ENCODE measurements at regions not wholly inside any gene's neighbourhood (a gene's known extent, or its start where the extent isn't known, plus 50 kb on each side); places are given as distances from the start of the nearest gene placed in this dataset.

DNA sequence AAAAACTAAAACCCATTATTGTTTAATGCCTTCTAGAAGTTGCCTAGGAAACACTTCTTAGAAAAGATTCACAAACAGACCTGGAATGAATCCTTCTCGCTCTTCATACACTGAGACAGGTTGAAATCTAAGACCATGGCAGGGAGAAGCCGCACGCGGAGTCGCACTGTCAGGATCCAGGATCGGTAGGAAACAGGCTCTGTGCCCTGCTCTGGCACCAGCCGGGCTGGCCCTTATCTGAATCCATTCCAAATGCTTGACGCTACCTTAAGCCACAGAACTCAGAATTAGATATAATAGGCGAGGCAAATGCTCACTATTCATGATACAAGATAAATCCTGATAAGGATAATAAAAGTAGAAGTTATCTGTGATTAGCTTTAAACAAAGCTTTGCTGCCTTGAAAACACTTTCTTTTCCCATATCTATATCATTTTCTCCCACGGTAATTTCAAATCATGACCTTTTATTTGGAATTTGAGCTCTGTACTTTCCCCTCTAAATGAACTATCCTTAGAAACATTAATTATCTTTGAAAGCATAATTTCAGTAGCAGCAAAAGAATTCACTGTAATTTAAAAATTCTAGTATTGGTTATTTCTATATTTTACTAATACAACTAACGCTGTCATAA is 385.6 kb downstream of the IRS2 start:
- TF ChIP-seq ZNF274 (IDR thresholded peaks at IDR 0.05; ENCODE audit: low read depth, low read length) (no peak), POLR2AphosphoS5 (IDR thresholded peaks at IDR 0.05; ENCODE audit: low read depth, low read length) (no peak), SP1 (IDR thresholded peaks at IDR 0.05; ENCODE audit: low read depth) (no peak), POLR2A (IDR thresholded peaks at IDR 0.05; ENCODE audit: borderline replicate concordance, extremely low read depth, insufficient read depth, insufficient read length) (no peak), CEBPB (IDR thresholded peaks at IDR 0.05; ENCODE audit: low read depth) (no peak)
- TF ChIP-seq, protein P1, sequence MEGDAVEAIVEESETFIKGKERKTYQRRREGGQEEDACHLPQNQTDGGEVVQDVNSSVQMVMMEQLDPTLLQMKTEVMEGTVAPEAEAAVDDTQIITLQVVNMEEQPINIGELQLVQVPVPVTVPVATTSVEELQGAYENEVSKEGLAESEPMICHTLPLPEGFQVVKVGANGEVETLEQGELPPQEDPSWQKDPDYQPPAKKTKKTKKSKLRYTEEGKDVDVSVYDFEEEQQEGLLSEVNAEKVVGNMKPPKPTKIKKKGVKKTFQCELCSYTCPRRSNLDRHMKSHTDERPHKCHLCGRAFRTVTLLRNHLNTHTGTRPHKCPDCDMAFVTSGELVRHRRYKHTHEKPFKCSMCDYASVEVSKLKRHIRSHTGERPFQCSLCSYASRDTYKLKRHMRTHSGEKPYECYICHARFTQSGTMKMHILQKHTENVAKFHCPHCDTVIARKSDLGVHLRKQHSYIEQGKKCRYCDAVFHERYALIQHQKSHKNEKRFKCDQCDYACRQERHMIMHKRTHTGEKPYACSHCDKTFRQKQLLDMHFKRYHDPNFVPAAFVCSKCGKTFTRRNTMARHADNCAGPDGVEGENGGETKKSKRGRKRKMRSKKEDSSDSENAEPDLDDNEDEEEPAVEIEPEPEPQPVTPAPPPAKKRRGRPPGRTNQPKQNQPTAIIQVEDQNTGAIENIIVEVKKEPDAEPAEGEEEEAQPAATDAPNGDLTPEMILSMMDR (IDR thresholded peaks at IDR 0.05 in 2 of 3, conservative IDR thresholded peaks at IDR 0.05 in 1 of 3; ENCODE audit: borderline replicate concordance in 1 of 3, insufficient read depth in 1 of 3, low read depth in 2 of 3, low read length in 2 of 3): no peak
- TF ChIP-seq, protein P2, sequence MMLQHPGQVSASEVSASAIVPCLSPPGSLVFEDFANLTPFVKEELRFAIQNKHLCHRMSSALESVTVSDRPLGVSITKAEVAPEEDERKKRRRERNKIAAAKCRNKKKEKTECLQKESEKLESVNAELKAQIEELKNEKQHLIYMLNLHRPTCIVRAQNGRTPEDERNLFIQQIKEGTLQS (IDR thresholded peaks at IDR 0.05): no peak

Measured in HCT116 (cell line).